AML-193 (cell line): ENCODE measurements at regions not wholly inside any gene's neighbourhood (a gene's known extent, or its start where the extent isn't known, plus 50 kb on each side); places are given as distances from the start of the nearest gene placed in this dataset.

Experiments used
- DNase-seq, 2 experiments: peaks; one replicate each; lab custom pipeline; 2025; lab: John Stamatoyannopoulos, UW

DNA sequence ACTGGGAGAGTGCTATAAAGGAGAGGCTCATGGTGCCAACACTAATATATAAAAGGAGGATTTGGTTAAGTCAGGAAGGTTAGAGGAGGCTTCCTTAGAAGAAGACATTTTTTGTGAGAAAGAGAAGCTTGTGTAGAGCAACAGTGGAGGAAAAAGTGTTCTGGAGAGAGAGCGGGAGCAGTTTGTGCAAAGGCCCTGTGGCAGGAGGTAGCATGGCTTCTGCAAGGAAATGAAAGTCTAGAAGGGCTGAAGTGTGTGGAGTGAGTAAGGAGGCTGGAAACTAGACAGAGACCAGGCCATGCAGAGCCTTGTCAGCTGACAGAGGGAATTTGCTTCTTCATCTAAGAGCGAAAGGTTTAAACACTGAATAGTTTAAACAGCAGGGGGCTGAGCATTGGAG is 64.4 kb upstream of the ARAP3 start:
- no peak for DNase-seq

DNA sequence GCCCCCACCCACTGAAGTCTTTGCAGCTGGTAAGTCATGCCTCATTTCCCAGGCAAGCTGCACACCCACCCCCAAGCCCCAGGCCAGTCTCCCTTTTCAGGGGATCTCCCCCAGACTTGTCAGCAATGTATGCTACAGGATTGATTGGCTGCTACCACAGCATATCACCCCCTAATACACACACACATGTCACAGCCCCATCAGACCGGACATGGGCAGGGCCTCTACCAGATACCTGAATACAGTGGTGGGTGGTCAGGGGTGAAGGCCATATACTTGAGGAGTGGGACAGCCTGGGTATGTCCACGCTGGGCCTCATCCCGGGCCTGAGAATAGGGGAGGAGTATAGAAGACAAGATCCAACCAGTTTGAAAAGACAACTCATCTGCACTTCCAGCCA is 63.4 kb upstream of the ARAP3 start:
- DNase-seq, result no peak

DNA sequence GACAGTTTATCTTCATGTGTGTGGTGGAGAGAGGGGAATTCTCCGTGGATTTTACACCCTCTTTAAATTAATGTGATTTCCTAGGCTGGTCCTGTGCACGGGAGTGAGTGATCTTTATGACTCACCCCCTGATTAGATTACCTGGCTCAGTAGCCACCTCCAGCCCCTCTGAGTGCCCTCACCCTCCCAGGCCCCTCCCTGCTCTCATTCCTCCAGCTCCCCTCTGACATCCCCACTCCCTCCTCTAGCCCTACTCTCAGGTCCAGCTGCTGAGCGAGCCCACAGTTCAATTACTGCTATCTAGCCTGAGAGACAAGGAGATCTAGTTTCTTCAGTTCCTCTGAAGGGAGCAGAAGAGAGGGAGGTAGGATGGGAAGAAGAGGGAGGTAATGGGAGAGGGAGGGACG is 61.8 kb upstream of the ARAP3 start:
- DNase-seq, result no peak

GRCh38 chr5:141742866-141743851 is 61.1 kb upstream of the ARAP3 start:
- DNase-seq, result no peak

DNA sequence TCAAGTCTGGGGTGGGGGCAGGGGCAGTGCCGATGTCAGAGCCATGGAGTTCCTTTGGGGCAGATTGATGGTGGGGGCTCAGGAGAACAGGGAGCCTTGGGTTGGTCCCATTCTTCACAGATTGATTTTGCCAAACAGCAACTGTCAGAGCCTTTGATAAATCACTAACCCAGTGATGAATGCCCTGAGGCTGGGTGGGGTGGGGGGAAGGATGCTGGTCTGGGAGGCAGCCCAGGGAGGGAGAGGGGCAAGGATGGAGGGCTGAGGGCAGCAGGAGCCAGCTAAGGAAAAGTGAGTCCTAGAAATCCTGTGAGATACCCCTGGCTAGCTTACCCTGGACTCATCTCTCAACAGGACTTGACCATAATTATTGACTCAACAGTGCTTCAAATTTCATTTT is 60.1 kb upstream of the ARAP3 start:
- DNase-seq, result no peak

GRCh38 chr5:141740885-141741284 is 58.9 kb upstream of the ARAP3 start:
- DNase-seq, result no peak

- DNase-seq, result no peak
These were observed 55.5 kb upstream of the ARAP3 start for GRCh38 chr5:141737535-141737934.

DNA sequence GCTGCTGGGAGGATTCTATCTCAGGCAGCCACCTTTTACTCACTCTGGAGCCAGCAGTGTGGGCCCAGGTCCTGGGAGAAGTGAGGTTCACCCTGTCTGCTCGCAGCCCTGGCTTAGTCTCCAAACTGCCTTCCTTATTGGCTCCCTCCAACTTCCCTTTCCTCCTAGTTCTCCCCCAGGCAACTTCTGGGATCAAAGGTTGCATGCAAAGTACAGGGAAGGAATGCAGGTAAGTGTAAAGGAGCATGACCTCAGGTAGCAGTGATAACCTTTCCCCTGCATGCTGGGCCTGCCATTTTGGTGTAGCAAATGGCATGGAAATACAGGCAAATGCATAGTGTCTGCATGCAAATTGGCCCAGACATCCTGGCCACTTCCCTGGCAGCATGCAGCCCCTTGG is 53.8 kb upstream of the ARAP3 start:
- no peak for DNase-seq

GRCh38 chr5:141734501-141735229 is 52.6 kb upstream of the ARAP3 start:
- DNase-seq, result peak; percentile 23 to 30

- DNase-seq, result no peak
These were observed 51.2 kb upstream of the ARAP3 start for GRCh38 chr5:141733198-141733597.

- DNase-seq, result no peak
These were observed 50.4 kb upstream of the ARAP3 start for GRCh38 chr5:141732417-141732816.
